ENCODE measurements at regions not wholly inside any gene's neighbourhood (a gene's known extent, or its start where the extent isn't known, plus 50 kb on each side); places are given as distances from the start of the nearest gene placed in this dataset.

DNA sequence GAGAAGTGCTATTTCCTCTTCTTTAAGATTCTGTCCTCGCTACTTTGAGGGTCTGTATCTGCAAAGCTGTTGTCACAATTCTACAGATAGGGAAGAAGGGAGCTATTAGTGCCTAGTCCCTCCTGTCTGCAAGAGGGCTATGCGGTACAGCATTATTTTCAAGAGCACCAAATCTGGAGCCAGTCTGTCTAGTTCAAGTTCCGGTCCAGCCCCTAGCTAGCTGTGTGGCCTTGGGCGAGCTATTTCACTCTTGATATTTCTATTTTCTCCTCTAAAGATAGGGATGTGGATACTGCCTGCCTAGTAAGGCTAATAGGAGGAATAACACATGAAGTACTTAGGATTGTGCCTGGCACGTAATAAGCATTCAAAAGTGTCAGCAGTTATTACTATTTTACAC, 272.4 kb downstream of the KCNE4 start:
- Histone ChIP-seq H2AFZ (ENCODE audit: low read depth) (no peak overlapping the region), H3K9ac (no peak overlapping the region), H3F3A (replicated peaks; ENCODE audit: insufficient read depth) (no peaks in the 10 kb centered on the region), H3K79me2 (ENCODE audit: insufficient read depth) (no peaks in the 10 kb centered on the region), H3K4me1 (ENCODE audit: control insufficient read depth in 1 of 2, insufficient read depth in 2 of 2, low read depth in 1 of 2, low read length in 1 of 2) (no peaks in the 10 kb centered on the region), H3K9me3 (no peaks in the 10 kb centered on the region), H3K27me3 (ENCODE audit: insufficient read depth) (no peaks in the 10 kb centered on the region), H3K4me3 (ENCODE audit: low read depth in 2 of 2, low read length in 1 of 2) (no peak overlapping the region), H3K9me2 (no peaks in the 10 kb centered on the region), H4K20me1 (ENCODE audit: insufficient read depth) (no peaks in the 10 kb centered on the region), H3K36me3 (replicated peaks in 1 of 2; ENCODE audit: control insufficient read depth in 1 of 2, insufficient read depth in 2 of 2, low read length in 1 of 2) (no peaks in the 10 kb centered on the region), H3K4me2 (no peak overlapping the region), H3K27ac (ENCODE audit: low read depth in 2 of 2, low read length in 1 of 2) (no peak overlapping the region)
- TF ChIP-seq FOXM1 (IDR thresholded peaks at IDR 0.05; ENCODE audit: low read depth) (no peak), CTCF (IDR thresholded peaks at IDR 0.05) (no peak), RCOR1 (IDR thresholded peaks at IDR 0.05; ENCODE audit: low read length) (no peak), GABPA (IDR thresholded peaks at IDR 0.05; ENCODE audit: low read depth) (no peak), RAD21 (IDR thresholded peaks at IDR 0.05; ENCODE audit: low read length) (no peak), TEAD4 (IDR thresholded peaks at IDR 0.05; ENCODE audit: borderline replicate concordance, insufficient read depth) (no peak), POLR2AphosphoS5 (IDR thresholded peaks at IDR 0.05; ENCODE audit: low read depth, low read length) (no peak), SIN3A (IDR thresholded peaks at IDR 0.05; ENCODE audit: borderline replicate concordance, low read depth, low read length) (no peak), NFIC (IDR thresholded peaks at IDR 0.05; ENCODE audit: borderline replicate concordance) (no peak), TCF12 (IDR thresholded peaks at IDR 0.05) (no peak), ELF1 (IDR thresholded peaks at IDR 0.05) (no peak)
- TF ChIP-seq, protein P1, sequence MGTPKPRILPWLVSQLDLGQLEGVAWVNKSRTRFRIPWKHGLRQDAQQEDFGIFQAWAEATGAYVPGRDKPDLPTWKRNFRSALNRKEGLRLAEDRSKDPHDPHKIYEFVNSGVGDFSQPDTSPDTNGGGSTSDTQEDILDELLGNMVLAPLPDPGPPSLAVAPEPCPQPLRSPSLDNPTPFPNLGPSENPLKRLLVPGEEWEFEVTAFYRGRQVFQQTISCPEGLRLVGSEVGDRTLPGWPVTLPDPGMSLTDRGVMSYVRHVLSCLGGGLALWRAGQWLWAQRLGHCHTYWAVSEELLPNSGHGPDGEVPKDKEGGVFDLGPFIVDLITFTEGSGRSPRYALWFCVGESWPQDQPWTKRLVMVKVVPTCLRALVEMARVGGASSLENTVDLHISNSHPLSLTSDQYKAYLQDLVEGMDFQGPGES (IDR thresholded peaks at IDR 0.05; ENCODE audit: low read depth, low read length) = no peak
- TF ChIP-seq, protein P2, sequence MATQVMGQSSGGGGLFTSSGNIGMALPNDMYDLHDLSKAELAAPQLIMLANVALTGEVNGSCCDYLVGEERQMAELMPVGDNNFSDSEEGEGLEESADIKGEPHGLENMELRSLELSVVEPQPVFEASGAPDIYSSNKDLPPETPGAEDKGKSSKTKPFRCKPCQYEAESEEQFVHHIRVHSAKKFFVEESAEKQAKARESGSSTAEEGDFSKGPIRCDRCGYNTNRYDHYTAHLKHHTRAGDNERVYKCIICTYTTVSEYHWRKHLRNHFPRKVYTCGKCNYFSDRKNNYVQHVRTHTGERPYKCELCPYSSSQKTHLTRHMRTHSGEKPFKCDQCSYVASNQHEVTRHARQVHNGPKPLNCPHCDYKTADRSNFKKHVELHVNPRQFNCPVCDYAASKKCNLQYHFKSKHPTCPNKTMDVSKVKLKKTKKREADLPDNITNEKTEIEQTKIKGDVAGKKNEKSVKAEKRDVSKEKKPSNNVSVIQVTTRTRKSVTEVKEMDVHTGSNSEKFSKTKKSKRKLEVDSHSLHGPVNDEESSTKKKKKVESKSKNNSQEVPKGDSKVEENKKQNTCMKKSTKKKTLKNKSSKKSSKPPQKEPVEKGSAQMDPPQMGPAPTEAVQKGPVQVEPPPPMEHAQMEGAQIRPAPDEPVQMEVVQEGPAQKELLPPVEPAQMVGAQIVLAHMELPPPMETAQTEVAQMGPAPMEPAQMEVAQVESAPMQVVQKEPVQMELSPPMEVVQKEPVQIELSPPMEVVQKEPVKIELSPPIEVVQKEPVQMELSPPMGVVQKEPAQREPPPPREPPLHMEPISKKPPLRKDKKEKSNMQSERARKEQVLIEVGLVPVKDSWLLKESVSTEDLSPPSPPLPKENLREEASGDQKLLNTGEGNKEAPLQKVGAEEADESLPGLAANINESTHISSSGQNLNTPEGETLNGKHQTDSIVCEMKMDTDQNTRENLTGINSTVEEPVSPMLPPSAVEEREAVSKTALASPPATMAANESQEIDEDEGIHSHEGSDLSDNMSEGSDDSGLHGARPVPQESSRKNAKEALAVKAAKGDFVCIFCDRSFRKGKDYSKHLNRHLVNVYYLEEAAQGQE (IDR thresholded peaks at IDR 0.05; ENCODE audit: low read depth, low read length) = no peak
- TF ChIP-seq, protein P3, sequence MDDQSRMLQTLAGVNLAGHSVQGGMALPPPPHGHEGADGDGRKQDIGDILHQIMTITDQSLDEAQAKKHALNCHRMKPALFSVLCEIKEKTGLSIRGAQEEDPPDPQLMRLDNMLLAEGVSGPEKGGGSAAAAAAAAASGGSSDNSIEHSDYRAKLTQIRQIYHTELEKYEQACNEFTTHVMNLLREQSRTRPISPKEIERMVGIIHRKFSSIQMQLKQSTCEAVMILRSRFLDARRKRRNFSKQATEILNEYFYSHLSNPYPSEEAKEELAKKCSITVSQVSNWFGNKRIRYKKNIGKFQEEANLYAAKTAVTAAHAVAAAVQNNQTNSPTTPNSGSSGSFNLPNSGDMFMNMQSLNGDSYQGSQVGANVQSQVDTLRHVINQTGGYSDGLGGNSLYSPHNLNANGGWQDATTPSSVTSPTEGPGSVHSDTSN (IDR thresholded peaks at IDR 0.05) = no peak
- POLR2A ChIA-PET = interaction anchor here (0.7 kb wide), 1 partner anchor 27 kb away, joined by 3 read pairs; no protein-coding TSS in a partner anchor
- CTCF ChIA-PET = interaction anchor here (0.7 kb wide), 1 partner anchor 594 kb away, joined by 3 read pairs; no protein-coding TSS in a partner anchor
- DNase-seq = no peak
- 88% methylated on average over 5 of the region's 5 CpGs for WGBS (ENCODE audit: low lambda C conversion rate)

Measured in SK-N-SH (cell line).